ENCODE measurements at regions not wholly inside any gene's neighbourhood (a gene's known extent, or its start where the extent isn't known, plus 50 kb on each side); places are given as distances from the start of the nearest gene placed in this dataset.
"Not testable (repeated sequence)": the region's sequence is repeated elsewhere in the genome, so short reads cannot be mapped to it uniquely, and the experiment has no call there.

DNA sequence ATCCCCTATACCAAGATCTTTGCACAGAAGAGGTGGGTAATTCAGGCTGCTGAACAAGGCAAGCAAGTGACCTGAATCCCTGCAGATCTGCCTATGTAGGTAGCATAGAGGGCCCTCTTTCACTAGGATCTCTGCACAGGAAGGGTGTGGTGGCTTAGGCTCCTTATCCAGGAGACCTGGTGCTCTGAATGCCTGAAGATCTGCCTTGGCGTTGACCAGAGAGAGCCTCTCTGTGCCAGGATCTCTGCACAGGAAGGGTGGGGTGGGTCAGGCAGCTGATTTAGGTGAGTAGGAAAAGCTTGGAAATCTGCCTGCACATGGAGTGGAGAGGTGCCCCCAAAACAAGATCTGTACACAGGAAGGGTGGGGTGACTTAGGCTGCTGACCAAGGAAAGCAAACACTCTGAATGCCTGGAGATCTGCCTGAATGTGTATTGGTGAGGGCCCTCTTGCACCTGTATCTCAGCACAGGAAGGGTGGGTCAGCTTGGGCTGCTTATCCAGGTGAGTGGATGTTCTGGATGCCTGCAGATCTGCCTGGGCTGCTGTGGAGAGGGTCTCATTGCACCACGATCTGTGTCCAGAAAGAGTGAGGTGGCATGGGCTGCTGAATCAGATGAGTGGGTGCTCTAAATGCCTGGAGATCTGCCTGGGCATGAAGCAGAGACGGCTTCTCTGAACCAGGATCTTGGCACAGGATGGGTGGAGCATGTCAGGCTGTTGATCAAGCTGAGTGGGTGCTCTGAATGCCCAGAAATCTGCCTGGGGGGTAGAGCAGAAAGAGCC, 365.9 kb downstream of the DMAC1 start:
- Histone ChIP-seq H3K4me1 (ENCODE audit: control insufficient read depth, insufficient read depth, low read length) (no peaks in the 10 kb centered on the region), H3K27ac (ENCODE audit: low read depth, low read length) (no peak overlapping the region), H3K4me3 (ENCODE audit: low read depth, low read length) (no peak overlapping the region), H3K9ac (ENCODE audit: low read length) (no peak overlapping the region), H3K36me3 (ENCODE audit: control insufficient read depth, insufficient read depth, low read length) (no peaks in the 10 kb centered on the region), H3K9me3 (ENCODE audit: control insufficient read depth, insufficient read depth, low read depth, low read length) (0 out of 2 replicates have a peak, but pooled peaks cover 5% of the 10 kb centered on the region), H3K27me3 (ENCODE audit: control insufficient read depth, insufficient read depth, low read length) (no peaks in the 10 kb centered on the region)

DNA sequence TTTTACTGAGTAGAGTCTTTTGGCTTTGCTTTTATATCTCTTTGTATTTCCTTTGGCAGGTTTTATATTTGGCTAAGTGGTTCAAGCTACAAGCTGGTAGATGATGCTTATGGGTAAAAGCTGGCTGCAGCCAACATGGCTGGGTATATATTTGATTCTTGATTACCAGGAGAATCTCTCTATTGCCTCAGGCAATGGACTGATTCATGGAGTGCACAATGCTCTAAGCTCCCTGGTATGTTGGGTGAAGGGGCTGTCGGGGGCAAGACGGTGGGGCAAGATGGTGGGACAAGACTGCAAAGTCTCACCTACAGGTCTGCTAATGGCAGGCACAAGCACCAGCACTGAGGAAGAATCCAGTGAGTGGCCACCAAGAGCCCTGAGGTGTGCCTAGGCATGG, 366.6 kb downstream of the DMAC1 start:
- Histone ChIP-seq H3K4me3 (ENCODE audit: low read depth, low read length) (no peak overlapping the region), H3K36me3 (ENCODE audit: control insufficient read depth, insufficient read depth, low read length) (no peaks in the 10 kb centered on the region), H3K27ac (ENCODE audit: low read depth, low read length) (no peak overlapping the region), H3K27me3 (ENCODE audit: control insufficient read depth, insufficient read depth, low read length) (no peaks in the 10 kb centered on the region), H3K9me3 (ENCODE audit: control insufficient read depth, insufficient read depth, low read depth, low read length) (0 out of 2 replicates have a peak, but pooled peaks cover 5% of the 10 kb centered on the region), H3K9ac (ENCODE audit: low read length) (no peak overlapping the region), H3K4me1 (ENCODE audit: control insufficient read depth, insufficient read depth, low read length) (no peaks in the 10 kb centered on the region)

DNA sequence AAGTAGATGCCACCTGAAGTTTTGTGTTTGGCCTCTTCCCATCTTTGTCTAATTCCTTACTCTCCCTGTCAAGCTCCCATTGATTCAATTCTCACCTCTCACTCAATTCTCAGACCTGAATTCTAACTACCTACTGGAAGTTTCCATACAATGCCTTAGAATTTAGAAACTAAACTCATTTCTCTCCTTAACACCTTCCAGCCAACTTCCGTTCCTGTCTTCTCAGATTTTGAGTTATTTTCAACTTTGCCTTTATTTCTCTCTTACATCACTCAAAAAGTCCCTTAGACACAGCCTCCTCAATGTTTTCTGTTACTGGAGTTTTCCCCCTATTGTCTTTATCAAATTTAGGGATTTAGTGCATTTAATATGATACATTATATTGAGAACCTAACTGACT, 382.2 kb downstream of the DMAC1 start:
- H3K36me3 ChIP-seq (ENCODE audit: control insufficient read depth, insufficient read depth, low read length); H3K27ac ChIP-seq (ENCODE audit: low read depth, low read length); H3K9ac ChIP-seq (ENCODE audit: low read length); H3K9me3 ChIP-seq (ENCODE audit: control insufficient read depth, insufficient read depth, low read depth, low read length); H3K4me1 ChIP-seq (ENCODE audit: control insufficient read depth, insufficient read depth, low read length); H3K4me3 ChIP-seq (ENCODE audit: low read depth, low read length); H3K27me3 ChIP-seq (ENCODE audit: control insufficient read depth, insufficient read depth, low read length): not testable (repeated sequence)

DNA sequence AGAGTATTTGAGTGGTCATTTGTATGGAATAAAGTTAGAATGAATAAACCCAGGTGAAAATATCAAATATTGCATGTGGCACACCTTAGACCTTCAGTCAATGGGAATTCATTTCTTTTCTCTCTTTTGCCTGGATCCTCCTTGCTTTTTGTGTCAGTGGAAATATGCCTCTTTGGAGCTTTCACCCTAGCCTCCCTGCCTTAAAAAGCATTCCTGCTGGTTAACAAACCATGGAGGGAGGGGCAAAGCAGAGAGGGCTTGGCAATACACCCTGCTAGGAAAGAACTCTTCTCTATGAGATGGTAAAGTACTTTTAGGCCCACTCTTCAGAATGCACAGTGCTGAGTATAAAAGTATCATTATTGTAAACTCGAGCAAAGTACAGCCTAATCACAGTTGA, 383.7 kb downstream of the DMAC1 start:
- H3K4me3 ChIP-seq (ENCODE audit: low read depth, low read length) = no peak overlapping the region
- no peaks in the 10 kb centered on the region for H3K27me3 ChIP-seq (ENCODE audit: control insufficient read depth, insufficient read depth, low read length)
- no peaks in the 10 kb centered on the region for H3K36me3 ChIP-seq (ENCODE audit: control insufficient read depth, insufficient read depth, low read length)
- no peaks in the 10 kb centered on the region for H3K9me3 ChIP-seq (ENCODE audit: control insufficient read depth, insufficient read depth, low read depth, low read length)
- H3K4me1 ChIP-seq (ENCODE audit: control insufficient read depth, insufficient read depth, low read length) = no peaks in the 10 kb centered on the region
- no peak overlapping the region for H3K27ac ChIP-seq (ENCODE audit: low read depth, low read length)
- H3K9ac ChIP-seq (ENCODE audit: low read length) = no peak overlapping the region

DNA sequence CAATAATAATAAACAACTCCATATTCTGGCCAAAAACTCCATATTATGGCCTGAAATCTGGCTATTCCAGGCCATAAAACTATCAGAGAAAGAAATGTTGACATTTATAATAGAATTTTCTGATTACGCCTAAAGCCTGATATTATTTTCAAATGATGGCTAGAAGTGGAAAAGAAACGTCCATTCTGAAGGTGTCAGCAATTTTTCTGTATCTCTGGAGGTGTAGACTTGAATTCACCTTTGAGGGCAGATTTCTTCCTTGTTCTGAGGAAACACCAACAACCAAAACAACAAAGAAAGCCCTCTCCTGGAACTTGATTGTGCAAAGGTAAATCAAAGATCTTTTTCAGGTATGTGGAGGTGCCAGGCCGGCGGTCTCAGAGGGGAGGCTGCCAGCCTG, 390.7 kb downstream of the DMAC1 start:
- H3K9me3 ChIP-seq (ENCODE audit: control insufficient read depth, insufficient read depth, low read depth, low read length) = 0 out of 2 replicates have a peak, but pooled peaks cover 6% of the 10 kb centered on the region
- H3K36me3 ChIP-seq (ENCODE audit: control insufficient read depth, insufficient read depth, low read length) = no peaks in the 10 kb centered on the region
- H3K9ac ChIP-seq (ENCODE audit: low read length) = no peak overlapping the region
- H3K4me1 ChIP-seq (ENCODE audit: control insufficient read depth, insufficient read depth, low read length) = no peaks in the 10 kb centered on the region; the same call in 1 of the 2 replicates
- no peaks in the 10 kb centered on the region for H3K27me3 ChIP-seq (ENCODE audit: control insufficient read depth, insufficient read depth, low read length)
- no peak overlapping the region for H3K4me3 ChIP-seq (ENCODE audit: low read depth, low read length)
- H3K27ac ChIP-seq (ENCODE audit: low read depth, low read length) = no peak overlapping the region

DNA sequence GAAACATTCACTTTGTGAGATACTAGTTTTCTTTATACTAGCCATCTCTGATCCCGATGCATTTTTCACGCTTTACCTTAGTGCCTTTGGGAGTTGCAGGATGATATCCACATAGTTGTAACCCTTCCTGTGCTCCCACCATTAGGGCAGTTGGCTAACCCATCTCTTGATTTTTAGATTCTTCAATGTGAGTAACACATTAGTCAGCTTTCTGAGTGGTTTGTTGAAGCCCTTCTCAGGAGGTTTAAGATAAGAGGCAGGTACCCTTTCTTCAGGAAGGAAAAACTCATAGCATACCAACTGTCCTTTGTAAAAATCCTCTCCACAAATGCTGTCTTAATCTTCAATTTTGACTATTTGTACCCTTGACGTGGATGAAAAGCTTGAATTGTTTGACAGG, 392.3 kb downstream of the DMAC1 start:
- Histone ChIP-seq H3K4me1 (ENCODE audit: control insufficient read depth, insufficient read depth, low read length) (peaks cover 9% of the 10 kb centered on the region), H3K9me3 (ENCODE audit: control insufficient read depth, insufficient read depth, low read depth, low read length) (0 out of 2 replicates have a peak, but pooled peaks cover 6% of the 10 kb centered on the region), H3K36me3 (ENCODE audit: control insufficient read depth, insufficient read depth, low read length) (no peaks in the 10 kb centered on the region), H3K27me3 (ENCODE audit: control insufficient read depth, insufficient read depth, low read length) (no peaks in the 10 kb centered on the region), H3K9ac (ENCODE audit: low read length) (no peak overlapping the region), H3K27ac (ENCODE audit: low read depth, low read length) (no peak overlapping the region), H3K4me3 (ENCODE audit: low read depth, low read length) (no peak overlapping the region)

DNA sequence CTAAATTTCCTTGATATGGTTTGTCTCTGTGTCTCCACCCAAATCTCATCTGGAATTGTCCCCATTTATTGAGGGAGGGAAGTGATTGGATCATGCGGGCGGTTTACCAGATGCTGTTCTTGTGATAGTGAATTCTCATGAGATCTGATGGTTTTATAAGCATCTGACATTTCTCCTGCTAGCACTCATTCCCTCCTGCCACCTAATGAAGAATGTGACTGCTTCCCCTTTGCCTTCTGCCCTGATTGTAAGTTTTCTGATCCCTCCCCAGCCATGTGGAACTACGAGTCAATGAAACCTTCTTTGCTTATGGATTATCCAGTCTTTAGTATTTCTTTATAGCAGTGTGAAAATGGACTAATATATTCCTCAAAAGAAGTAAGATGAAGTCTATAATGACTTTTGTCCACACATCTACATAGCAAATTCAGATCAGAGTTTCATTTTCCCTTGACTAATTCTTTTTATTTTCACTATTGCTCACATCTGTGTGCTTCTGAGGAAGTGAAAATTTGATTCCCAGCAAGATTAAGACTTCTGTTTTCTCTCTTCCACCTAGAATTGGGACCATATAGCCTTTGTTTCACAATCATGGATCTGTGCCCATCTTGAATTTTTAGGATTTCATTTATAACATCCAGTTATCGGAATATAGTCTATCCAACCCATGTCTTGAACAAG, 393.5 kb downstream of the DMAC1 start:
- no peaks in the 10 kb centered on the region for H3K27me3 ChIP-seq (ENCODE audit: control insufficient read depth, insufficient read depth, low read length)

DNA sequence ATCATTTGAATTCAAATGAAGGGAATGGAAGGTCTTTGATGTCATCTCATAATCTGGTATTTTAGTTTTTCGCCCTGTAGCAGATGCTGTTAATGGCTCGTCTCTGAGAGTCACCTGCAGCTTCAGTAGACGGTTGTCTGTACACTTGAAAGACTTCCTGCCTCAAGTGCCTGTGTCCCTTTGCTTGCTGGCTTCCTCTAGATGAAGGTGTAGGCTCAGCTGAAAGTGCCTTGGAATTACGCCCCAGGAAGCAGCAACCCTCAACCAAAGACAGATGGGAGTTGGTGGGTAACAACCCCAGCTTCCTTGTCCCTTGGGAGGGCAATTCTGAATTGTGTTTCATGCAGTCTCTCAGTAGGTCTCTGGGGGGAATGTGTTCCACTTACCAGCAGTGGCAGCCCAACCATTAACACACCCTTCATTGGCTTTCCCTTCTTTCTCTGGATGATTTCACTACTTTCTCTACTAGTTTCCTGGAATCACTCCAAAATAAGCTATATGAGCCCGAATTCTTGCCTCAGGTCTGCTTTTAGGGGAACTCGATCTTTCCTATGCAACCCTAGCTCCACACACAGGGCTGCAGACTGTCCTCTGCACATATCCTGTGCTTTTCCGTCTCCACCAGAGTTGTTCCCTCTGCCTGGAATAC, 395.6 kb downstream of the DMAC1 start:
- H3K4me3 ChIP-seq (ENCODE audit: low read depth, low read length) = no peak overlapping the region
- H3K9me3 ChIP-seq (ENCODE audit: control insufficient read depth, insufficient read depth, low read depth, low read length) = 0 out of 2 replicates have a peak, but pooled peaks cover 6% of the 10 kb centered on the region
- H3K4me1 ChIP-seq (ENCODE audit: control insufficient read depth, insufficient read depth, low read length) = peaks cover 25% of the 10 kb centered on the region
- H3K9ac ChIP-seq (ENCODE audit: low read length) = no peak overlapping the region
- H3K27ac ChIP-seq (ENCODE audit: low read depth, low read length) = no peak overlapping the region
- H3K36me3 ChIP-seq (ENCODE audit: control insufficient read depth, insufficient read depth, low read length) = no peaks in the 10 kb centered on the region
- no peaks in the 10 kb centered on the region for H3K27me3 ChIP-seq (ENCODE audit: control insufficient read depth, insufficient read depth, low read length)

More for the DNA sequence above, 393.5 kb downstream of the DMAC1 start:
- Histone ChIP-seq H3K36me3 (ENCODE audit: control insufficient read depth, insufficient read depth, low read length) (no peaks in the 10 kb centered on the region), H3K4me1 (ENCODE audit: control insufficient read depth, insufficient read depth, low read length) (peaks cover 15% of the 10 kb centered on the region), H3K9ac (ENCODE audit: low read length) (no peak overlapping the region), H3K4me3 (ENCODE audit: low read depth, low read length) (no peak overlapping the region), H3K27ac (ENCODE audit: low read depth, low read length) (no peak overlapping the region), H3K9me3 (ENCODE audit: control insufficient read depth, insufficient read depth, low read depth, low read length) (0 out of 2 replicates have a peak, but pooled peaks cover 6% of the 10 kb centered on the region)

DNA sequence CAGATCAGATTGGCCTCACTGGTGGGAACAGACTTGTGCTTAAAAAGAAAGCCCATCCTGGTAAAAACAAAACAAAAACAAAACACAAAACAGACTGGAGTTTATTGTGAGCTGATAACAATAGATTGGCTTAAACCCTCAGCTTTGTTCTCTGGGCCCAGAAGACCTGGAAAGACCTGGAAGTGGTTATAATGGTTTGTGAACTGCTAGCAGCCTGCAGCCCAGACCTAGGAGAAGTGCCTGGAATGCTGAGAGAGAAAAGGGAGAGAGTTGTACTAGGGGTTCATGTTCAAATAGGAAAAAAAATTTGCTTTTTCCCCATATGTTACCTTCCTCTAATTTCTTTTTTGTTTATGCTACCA, 396.6 kb downstream of the DMAC1 start:
- Histone ChIP-seq H3K4me3 (ENCODE audit: low read depth, low read length) (no peak overlapping the region), H3K9me3 (ENCODE audit: control insufficient read depth, insufficient read depth, low read depth, low read length) (0 out of 2 replicates have a peak, but pooled peaks cover 6% of the 10 kb centered on the region), H3K27me3 (ENCODE audit: control insufficient read depth, insufficient read depth, low read length) (no peaks in the 10 kb centered on the region), H3K4me1 (ENCODE audit: control insufficient read depth, insufficient read depth, low read length) (peaks cover 26% of the 10 kb centered on the region), H3K36me3 (ENCODE audit: control insufficient read depth, insufficient read depth, low read length) (no peaks in the 10 kb centered on the region), H3K9ac (ENCODE audit: low read length) (no peak overlapping the region), H3K27ac (ENCODE audit: low read depth, low read length) (no peak overlapping the region)

DNA sequence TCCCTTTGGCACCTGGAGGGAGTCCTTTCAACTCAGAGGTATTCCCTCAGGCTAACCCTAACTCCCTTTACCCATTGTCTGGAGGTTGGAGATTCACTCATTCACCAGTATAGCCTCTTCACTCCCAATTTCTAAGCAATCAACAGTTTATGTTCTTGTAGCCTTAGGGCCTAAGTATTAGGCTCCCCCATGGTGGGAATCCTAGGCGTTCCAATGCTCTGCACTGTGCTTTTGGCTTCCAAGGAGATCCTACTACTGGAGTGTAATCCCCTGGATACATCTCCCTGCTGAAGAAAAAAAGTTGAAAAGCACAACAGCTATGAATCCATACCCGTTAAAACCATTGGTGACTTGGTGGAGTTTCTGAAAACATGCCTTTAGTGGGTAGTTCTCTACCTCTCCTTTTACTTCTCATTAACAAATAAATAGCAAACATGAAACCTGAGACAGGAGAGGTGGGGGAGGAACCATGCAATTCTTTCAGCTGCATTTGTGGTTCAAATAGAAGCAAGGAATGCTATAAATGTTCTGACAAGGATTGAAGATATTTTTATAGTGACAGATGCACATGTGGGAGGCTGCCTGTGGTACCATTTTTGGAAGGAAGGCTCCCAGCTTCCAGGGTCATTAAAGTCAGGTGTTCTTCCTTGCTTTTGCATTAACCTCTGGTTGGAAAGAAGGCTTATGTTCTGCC, 397.1 kb downstream of the DMAC1 start:
- H3K27me3 ChIP-seq (ENCODE audit: control insufficient read depth, insufficient read depth, low read length) = no peaks in the 10 kb centered on the region
- H3K27ac ChIP-seq (ENCODE audit: low read depth, low read length) = no peak overlapping the region
- 0 out of 2 replicates have a peak, but pooled peaks cover 2% of the 10 kb centered on the region for H3K9me3 ChIP-seq (ENCODE audit: control insufficient read depth, insufficient read depth, low read depth, low read length)
- peaks cover 26% of the 10 kb centered on the region for H3K4me1 ChIP-seq (ENCODE audit: control insufficient read depth, insufficient read depth, low read length)
- peak overlapping the region; percentile 10; the same call in 1 of the 2 replicates for H3K4me3 ChIP-seq (ENCODE audit: low read depth, low read length)
- no peak overlapping the region for H3K9ac ChIP-seq (ENCODE audit: low read length)
- no peaks in the 10 kb centered on the region for H3K36me3 ChIP-seq (ENCODE audit: control insufficient read depth, insufficient read depth, low read length)
